Adrenal gland (tissue), 9 donors: ENCODE measurements at regions not wholly inside any gene's neighbourhood (a gene's known extent, or its start where the extent isn't known, plus 50 kb on each side); places are given as distances from the start of the nearest gene placed in this dataset.

ENCODE experiments used
- DNase-seq, 7 donors: peaks; one replicate each; pipeline ENCODE4 v3.0.0-alpha.2; 2019 to 2020
- H3K27ac ChIP-seq, 5 donors: fragments of 200-600 bp; sonication (generic) in 4 of 5; 1 replicate in 3 of 5; 2 replicates in 2 of 5; pipeline versions ENCODE4 v1.5.1 to v1.8.0; 2016 to 2020; ENCODE audit warnings: mild to moderate bottlenecking in 1 of 5
- H3K27me3 ChIP-seq: fragments of 200-600 bp; 2 replicates; pipeline ENCODE4 v1.8.0; 2021
- H3K36me3 ChIP-seq, 2 donors: fragments of 200-600 bp; replicated peaks in 1 of 2; 1 replicate in 1 of 2; 2 replicates in 1 of 2; pipeline versions ENCODE4 v1.5.1 to v1.8.0; 2018 to 2022
- H3K4me1 ChIP-seq, 2 donors: fragments of 200-600 bp; replicated peaks in 1 of 2; 1 replicate in 1 of 2; 2 replicates in 1 of 2; pipeline versions ENCODE4 v1.5.1 to v1.8.0; 2018 to 2021
- H3K4me3 ChIP-seq, 4 donors: fragments of 200-600 bp; sonication (generic) in 3 of 4; one replicate each; pipeline ENCODE4 v1.5.1; 2016 to 2018
- H3K9me3 ChIP-seq, 3 donors: fragments of 200-600 bp; sonication (generic) in 1 of 3; replicated peaks in 1 of 3; 1 replicate in 2 of 3; 2 replicates in 1 of 3; pipeline versions ENCODE4 v1.5.1 to v1.8.0; 2016 to 2021
- POLR2A ChIP-seq, 2 donors: fragments of 450-650 bp; IDR thresholded peaks; one replicate each; pipeline ENCODE4 v1.6.1; 2017; ENCODE audit warnings: antibody characterized with exemption in 2 of 2, mild to moderate bottlenecking in 2 of 2, moderate library complexity in 1 of 2
- WGBS, 4 donors: extraction: QIAGEN DNeasy Blood & Tissue Kit in 2 of 4; methylation state at CpG; one replicate each; pipeline versions ENCODE4 v1.1.5 to v1.1.7; 2013 to 2017; 5-methylcytosine and 5-hydroxymethylcytosine counted together
- intact Hi-C, 2 donors: fragments of 100-400 bp; cut with DNase I; formaldehyde crosslinking; loops; one replicate each; pipeline versions ENCODE4 v1.14.1 to v1.15.0; 2022 to 2023
- TF ChIP-seq, protein P1 (sequence below), 6 experiments: fragments of 450-650 bp in 4 of 6; fragments of 200-600 bp in 2 of 6; sonication (generic) in 1 of 6; IDR thresholded peaks; 1 replicate in 5 of 6; 2 replicates in 1 of 6; pipeline versions ENCODE4 v1.5.1 to v1.8.0; 2016 to 2021; ENCODE audit warnings: antibody characterized with exemption in 6 of 6, mild to moderate bottlenecking in 2 of 6, moderate library complexity in 1 of 6
- donor health status: healthy with polysubstance abuse.
- donor health status: Bipolar disorder and iron deficiency.
- donor health status: DM: yes; HTN: yes; CAD: no.
- donor health status: DM: no; HTN: no; CAD: no.
- donor health status: DM: no; HTN: no; CAD: no.

DNA sequence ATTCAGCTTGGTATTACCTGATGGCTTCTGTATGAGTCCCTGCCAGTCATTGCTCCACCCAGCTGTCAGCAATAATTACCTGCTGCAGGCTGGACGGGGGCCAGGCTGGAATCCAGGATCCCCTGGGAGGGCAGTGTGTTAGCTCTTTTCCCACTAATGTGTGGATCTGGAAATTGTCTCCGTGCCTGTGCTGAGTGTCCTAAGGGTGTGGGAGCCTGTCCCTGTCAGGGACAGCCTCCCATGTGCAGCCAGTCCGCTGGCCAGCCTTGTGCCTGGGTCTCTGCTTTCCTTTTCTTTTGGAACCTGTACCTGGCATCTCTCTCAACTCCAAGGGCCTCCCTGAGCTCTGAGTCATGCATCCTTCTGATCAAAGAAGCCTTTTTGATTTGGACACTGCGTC lies 107.2 kb upstream of the SPRED2 start:
- no peaks in the 10 kb centered on the region for H3K36me3 ChIP-seq
- no peak overlapping the region for H3K4me3 ChIP-seq
- H3K27me3 ChIP-seq, result no peaks in the 10 kb centered on the region
- TF ChIP-seq, protein P1, sequence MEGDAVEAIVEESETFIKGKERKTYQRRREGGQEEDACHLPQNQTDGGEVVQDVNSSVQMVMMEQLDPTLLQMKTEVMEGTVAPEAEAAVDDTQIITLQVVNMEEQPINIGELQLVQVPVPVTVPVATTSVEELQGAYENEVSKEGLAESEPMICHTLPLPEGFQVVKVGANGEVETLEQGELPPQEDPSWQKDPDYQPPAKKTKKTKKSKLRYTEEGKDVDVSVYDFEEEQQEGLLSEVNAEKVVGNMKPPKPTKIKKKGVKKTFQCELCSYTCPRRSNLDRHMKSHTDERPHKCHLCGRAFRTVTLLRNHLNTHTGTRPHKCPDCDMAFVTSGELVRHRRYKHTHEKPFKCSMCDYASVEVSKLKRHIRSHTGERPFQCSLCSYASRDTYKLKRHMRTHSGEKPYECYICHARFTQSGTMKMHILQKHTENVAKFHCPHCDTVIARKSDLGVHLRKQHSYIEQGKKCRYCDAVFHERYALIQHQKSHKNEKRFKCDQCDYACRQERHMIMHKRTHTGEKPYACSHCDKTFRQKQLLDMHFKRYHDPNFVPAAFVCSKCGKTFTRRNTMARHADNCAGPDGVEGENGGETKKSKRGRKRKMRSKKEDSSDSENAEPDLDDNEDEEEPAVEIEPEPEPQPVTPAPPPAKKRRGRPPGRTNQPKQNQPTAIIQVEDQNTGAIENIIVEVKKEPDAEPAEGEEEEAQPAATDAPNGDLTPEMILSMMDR (IDR thresholded peaks at IDR 0.05), result no peak
- TF ChIP-seq POLR2A (IDR thresholded peaks at IDR 0.05), result no peak
- DNase-seq, result peak in 1 of 7 donors; percentile 68
- intact Hi-C loops, result no loop called here
- H3K4me1 ChIP-seq, result no peaks in the 10 kb centered on the region
- no peaks in the 10 kb centered on the region for H3K9me3 ChIP-seq
- WGBS, 4 donors, result 74 to 82% (median 77%) methylated on average over 4 of the region's 4 CpGs
- no peak overlapping the region for H3K27ac ChIP-seq

DNA sequence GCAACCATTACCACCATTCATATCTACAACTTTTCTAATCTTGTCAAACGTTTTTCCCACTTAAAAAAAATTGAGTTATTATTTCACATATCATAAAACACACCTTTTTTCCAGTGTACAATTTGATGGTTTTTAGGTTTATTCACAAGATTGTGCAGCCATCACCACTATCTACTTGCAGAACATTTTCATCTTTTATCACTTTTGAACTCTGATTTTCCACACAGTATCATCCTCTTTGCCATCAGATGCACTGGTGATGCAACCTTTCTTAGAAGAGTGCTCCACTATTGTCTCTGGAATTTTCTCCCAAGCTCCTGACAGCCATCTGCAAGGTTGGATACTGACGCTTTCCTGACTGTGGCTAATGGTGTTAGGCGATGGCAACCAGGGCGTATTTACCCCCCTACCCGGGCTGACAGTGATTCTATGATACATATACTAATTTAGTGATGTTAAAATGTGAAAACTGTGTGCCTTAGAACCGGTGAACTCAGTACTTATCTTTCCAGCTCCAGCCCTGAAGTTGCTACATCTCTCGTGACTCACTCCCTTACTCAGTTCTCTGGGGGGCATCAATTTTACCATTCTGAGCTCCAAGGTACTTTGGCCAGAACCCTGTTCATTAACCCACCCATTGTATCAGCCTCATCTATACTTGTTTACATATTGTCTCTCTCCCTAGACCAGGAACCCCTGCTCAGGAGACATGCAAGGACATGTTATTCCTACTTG lies 105.4 kb upstream of the SPRED2 start:
- 84 to 89% (median 86%) methylated on average over 7 of the region's 7 CpGs for WGBS, 4 donors
- intact Hi-C loops, result no loop called here

DNA sequence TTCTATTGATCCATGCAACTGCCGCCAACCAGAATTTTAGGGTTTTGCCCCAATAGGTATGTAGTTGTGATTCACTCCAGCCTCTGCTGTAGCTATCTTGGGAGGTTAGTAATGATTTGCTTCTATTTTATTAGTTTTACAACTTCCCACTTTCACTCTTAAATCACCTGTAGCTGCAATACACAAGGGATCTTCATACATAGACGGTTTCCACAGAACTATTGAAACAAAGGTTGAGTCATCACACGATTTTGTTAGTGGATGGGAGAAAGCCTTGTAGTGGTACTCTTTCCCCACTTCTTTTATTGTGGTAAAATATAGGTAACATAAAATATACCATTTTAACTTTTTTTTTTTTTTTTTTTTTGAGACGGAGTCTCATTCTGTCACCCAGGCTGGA lies 104.2 kb upstream of the SPRED2 start:
- Histone ChIP-seq H3K36me3 (no peaks in the 10 kb centered on the region), H3K4me3 (no peak overlapping the region), H3K4me1 (no peaks in the 10 kb centered on the region), H3K9me3 (no peaks in the 10 kb centered on the region), H3K27me3 (no peaks in the 10 kb centered on the region), H3K27ac (no peak overlapping the region)
- WGBS, 4 donors, result 83 to 92% (median 88%) methylated on average over 4 of the region's 4 CpGs
- TF ChIP-seq, protein P1 (IDR thresholded peaks at IDR 0.05), result no peak
- no peak for TF ChIP-seq POLR2A (IDR thresholded peaks at IDR 0.05)
- DNase-seq, result no peak
- intact Hi-C loops, result no loop called here

More for the DNA sequence above, 105.4 kb upstream of the SPRED2 start:
- H3K27ac ChIP-seq, result no peak overlapping the region
- no peak overlapping the region for H3K4me3 ChIP-seq
- no peaks in the 10 kb centered on the region for H3K9me3 ChIP-seq
- no peaks in the 10 kb centered on the region for H3K36me3 ChIP-seq
- no peak for DNase-seq
- TF ChIP-seq, protein P1 (IDR thresholded peaks at IDR 0.05), result no peak
- no peak for TF ChIP-seq POLR2A (IDR thresholded peaks at IDR 0.05)
- H3K4me1 ChIP-seq, result no peaks in the 10 kb centered on the region
- H3K27me3 ChIP-seq, result no peaks in the 10 kb centered on the region

DNA sequence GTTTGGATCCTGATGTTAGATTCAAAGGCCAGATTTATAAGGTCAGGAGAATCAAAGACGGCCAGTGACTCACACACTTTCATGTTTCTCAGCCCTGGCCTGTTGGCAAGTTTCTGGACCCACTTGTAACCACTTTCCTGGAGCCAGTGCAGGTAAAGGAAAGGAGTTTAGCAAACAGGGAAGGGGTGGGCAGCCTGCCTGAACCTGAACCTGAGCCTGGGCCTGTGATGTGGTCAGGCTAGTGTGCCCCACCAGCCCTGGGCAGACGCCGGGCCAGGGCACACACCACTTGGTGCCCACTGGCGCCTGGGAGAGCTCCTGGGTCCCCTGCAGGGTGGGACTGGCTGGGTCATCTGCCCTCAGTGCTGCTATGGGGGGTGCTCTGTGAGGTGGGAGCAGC lies 100.5 kb upstream of the SPRED2 start:
- 56 to 83% (median 74%) methylated on average over 1 to 4 of the region's 4 CpGs for WGBS, 4 donors
- intact Hi-C loops, result no loop called here
- no peaks in the 10 kb centered on the region for H3K36me3 ChIP-seq

More for the DNA sequence above, 100.5 kb upstream of the SPRED2 start:
- DNase-seq, result peak in 5 of 7 donors; percentile 28 to 52 (median 36)
- peak overlapping the region in 1 of 5 donors; percentile 64 for H3K27ac ChIP-seq
- TF ChIP-seq POLR2A (IDR thresholded peaks at IDR 0.05), result no peak
- TF ChIP-seq, protein P1 (IDR thresholded peaks at IDR 0.05), result no peak
- no peaks in the 10 kb centered on the region for H3K9me3 ChIP-seq
- no peaks in the 10 kb centered on the region for H3K4me1 ChIP-seq
- H3K4me3 ChIP-seq, result no peak overlapping the region
- H3K27me3 ChIP-seq, result no peaks in the 10 kb centered on the region
